ENCODE measurements at regions not wholly inside any gene's neighbourhood (a gene's known extent, or its start where the extent isn't known, plus 50 kb on each side); places are given as distances from the start of the nearest gene placed in this dataset.

GRCh38 chr2:138078153-138078552, 113.9 kb downstream of the HNMT start (continued):
- TF ChIP-seq ZNF462 (CRISPR knock-in tag; IDR thresholded peaks at IDR 0.05) = no peak
- TF ChIP-seq ETS1 (IDR thresholded peaks at IDR 0.05) = no peak
- TF ChIP-seq ZNF114 (CRISPR knock-in tag; IDR thresholded peaks at IDR 0.05) = no peak
- TF ChIP-seq EZH2phosphoT487 (IDR thresholded peaks at IDR 0.05; ENCODE audit: unreplicated experiment) = no peak

- Mint-ChIP-seq H3K27ac (no peak overlapping the region), H3K36me3 (ENCODE audit: low read depth) (no peaks in the 10 kb centered on the region), H3K4me1 (no peaks in the 10 kb centered on the region), H3K9me3 (no peaks in the 10 kb centered on the region), H3K4me3 (no peak overlapping the region), H3K27me3 (ENCODE audit: insufficient read depth, low read depth, poor library complexity) (no peaks in the 10 kb centered on the region)
- ATAC-seq = no peak
- H3K9me2 ChIP-seq (ENCODE audit: insufficient read depth) = no peaks in the 10 kb centered on the region
- no peak overlapping the region for H3K4me3 ChIP-seq
- no peak for DNase-seq (ENCODE audit: low spot score)
- no peak for TF ChIP-seq JUNB (IDR thresholded peaks at IDR 0.05; ENCODE audit: unreplicated experiment)
- no peak for TF ChIP-seq CTCF (conservative IDR thresholded peaks at IDR 0.05; ENCODE audit: low read depth in 2 of 2)
- no peak for TF ChIP-seq EZH2 (IDR thresholded peaks at IDR 0.05; ENCODE audit: low read depth, unreplicated experiment)
- no peak for TF ChIP-seq NANOG (IDR thresholded peaks at IDR 0.05; ENCODE audit: borderline replicate concordance)
- TF ChIP-seq POLR2AphosphoS5 (IDR thresholded peaks at IDR 0.05; ENCODE audit: low read depth) = no peak
- no peak for TF ChIP-seq EZH2phosphoT487 (IDR thresholded peaks at IDR 0.05; ENCODE audit: unreplicated experiment)
- no peak for TF ChIP-seq ZNF114 (CRISPR knock-in tag; IDR thresholded peaks at IDR 0.05)
- TF ChIP-seq REST (IDR thresholded peaks at IDR 0.05; ENCODE audit: unreplicated experiment) = no peak
- TF ChIP-seq CREB1 (CRISPR knock-in tag; IDR thresholded peaks at IDR 0.05; ENCODE audit: low read depth) = no peak
- peaks cover 3% of the 10 kb centered on the region; the same call in 1 of the 2 replicates for H4K20me1 ChIP-seq (replicated peaks; ENCODE audit: insufficient read depth)
- no peaks in the 10 kb centered on the region for H3K36me3 ChIP-seq (ENCODE audit: insufficient read depth)
- H3K27me3 ChIP-seq (ENCODE audit: insufficient read depth) = no peaks in the 10 kb centered on the region
- no peak overlapping the region for H3K4me2 ChIP-seq
- H2AFZ ChIP-seq = no peak overlapping the region
- no peaks in the 10 kb centered on the region for H3K79me2 ChIP-seq (replicated peaks; ENCODE audit: insufficient read depth)
- H3K27ac ChIP-seq (ENCODE audit: low read depth) = no peak overlapping the region
- no peaks in the 10 kb centered on the region for H3K4me1 ChIP-seq (ENCODE audit: insufficient read depth)
- no peaks in the 10 kb centered on the region for H3F3A ChIP-seq (replicated peaks; ENCODE audit: low read depth)
Observed at GRCh38 chr2:138079976-138080375, 115.7 kb downstream of the HNMT start.

Data from GM23338 (cell line).